Liver (tissue), 8 donors: ENCODE measurements at regions not wholly inside any gene's neighbourhood (a gene's known extent, or its start where the extent isn't known, plus 50 kb on each side); places are given as distances from the start of the nearest gene placed in this dataset.
A peak's percentile ranks its signal among the peaks of the same experiment; 100 is the strongest.

Experiments used
- DNase-seq: peaks from one replicate; pipeline ENCODE4 v3.0.0-alpha.2; 2017; ENCODE audit warnings: low spot score
- H3K27ac ChIP-seq, 2 donors: one replicate each; pipeline ENCODE4 v1.7.0; 2013; ENCODE audit warnings: inconsistent platforms in 2 of 2, low read length in 2 of 2, control low read depth in 1 of 2, low read depth in 1 of 2, mild to moderate bottlenecking in 1 of 2
- H3K27me3 ChIP-seq, 4 donors: one replicate each; pipeline versions ENCODE4 v1.6.1 to v1.7.0; 2013; ENCODE audit warnings: low read length in 3 of 4, inconsistent platforms in 1 of 4, mild to moderate bottlenecking in 1 of 4, moderate library complexity in 1 of 4; ENCODE audit not compliant: control insufficient read depth in 4 of 4, insufficient read depth in 4 of 4
- H3K36me3 ChIP-seq, 4 donors: one replicate each; pipeline versions ENCODE4 v1.6.1 to v1.7.0; 2013; ENCODE audit warnings: low read length in 3 of 4, mild to moderate bottlenecking in 3 of 4, low read depth in 1 of 4, moderate library complexity in 1 of 4; ENCODE audit not compliant: control insufficient read depth in 4 of 4, insufficient read depth in 3 of 4
- H3K4me1 ChIP-seq, 4 donors: one replicate each; pipeline versions ENCODE4 v1.6.1 to v1.7.0; 2013; ENCODE audit warnings: low read length in 3 of 4, mild to moderate bottlenecking in 3 of 4, moderate library complexity in 1 of 4; ENCODE audit not compliant: control insufficient read depth in 4 of 4, insufficient read depth in 4 of 4
- H3K4me3 ChIP-seq, 3 donors: one replicate each; pipeline versions ENCODE4 v1.6.1 to v1.7.0; 2013; ENCODE audit warnings: low read length in 3 of 3, control low read depth in 1 of 3, low read depth in 1 of 3, mild to moderate bottlenecking in 1 of 3
- H3K9ac ChIP-seq, 2 donors: one replicate each; pipeline ENCODE4 v1.7.0; 2013; ENCODE audit warnings: low read length in 2 of 2, mild to moderate bottlenecking in 2 of 2, moderate library complexity in 2 of 2, control low read depth in 1 of 2, low read depth in 1 of 2
- H3K9me3 ChIP-seq, 4 donors: one replicate each; pipeline versions ENCODE4 v1.6.1 to v1.7.0; 2013; ENCODE audit warnings: low read length in 3 of 4; ENCODE audit not compliant: control insufficient read depth in 4 of 4
- FOXA1 ChIP-seq: IDR thresholded peaks from 2 replicates; pipeline ENCODE4 v1.6.1; 2016; ENCODE audit warnings: antibody characterized with exemption
- FOXA2 ChIP-seq: IDR thresholded peaks from 2 replicates; pipeline ENCODE4 v1.6.1; 2016; ENCODE audit warnings: antibody characterized with exemption
- GABPA ChIP-seq, 2 donors: IDR thresholded peaks in 1 of 2; conservative IDR thresholded peaks in 1 of 2; 2 replicates each; pipeline ENCODE4 v1.6.1; 2016; ENCODE audit warnings: antibody characterized with exemption in 2 of 2, mild to moderate bottlenecking in 1 of 2, moderate library complexity in 1 of 2
- HNF4A ChIP-seq, 2 donors: conservative IDR thresholded peaks; 2 replicates each; pipeline ENCODE4 v1.6.1; 2016; ENCODE audit warnings: antibody characterized with exemption in 2 of 2, mild to moderate bottlenecking in 2 of 2
- HNF4G ChIP-seq: IDR thresholded peaks from 2 replicates; pipeline ENCODE4 v1.6.1; 2016; ENCODE audit warnings: antibody characterized with exemption
- JUND ChIP-seq, 2 donors: IDR thresholded peaks; 2 replicates each; pipeline ENCODE4 v1.6.1; 2016; ENCODE audit warnings: antibody characterized with exemption in 2 of 2
- NR2F2 ChIP-seq: IDR thresholded peaks from 2 replicates; pipeline ENCODE4 v1.6.1; 2016; ENCODE audit warnings: antibody characterized with exemption
- RAD21 ChIP-seq, 2 donors: IDR thresholded peaks; 2 replicates each; pipeline ENCODE4 v1.6.1; 2016; ENCODE audit warnings: antibody characterized with exemption in 2 of 2, mild to moderate bottlenecking in 2 of 2
- RXRA ChIP-seq, 2 donors: IDR thresholded peaks; 2 replicates each; pipeline ENCODE4 v1.6.1; 2017 to 2018; ENCODE audit warnings: antibody characterized with exemption in 2 of 2, mild to moderate bottlenecking in 1 of 2
- SP1 ChIP-seq: IDR thresholded peaks from 2 replicates; pipeline ENCODE4 v1.6.1; 2018; ENCODE audit warnings: antibody characterized with exemption, mild to moderate bottlenecking
- TAF1 ChIP-seq: conservative IDR thresholded peaks from 2 replicates; pipeline ENCODE4 v1.6.1; 2016; ENCODE audit warnings: antibody characterized with exemption, mild to moderate bottlenecking
- YY1 ChIP-seq: IDR thresholded peaks from 2 replicates; pipeline ENCODE4 v1.6.1; 2016; ENCODE audit warnings: antibody characterized with exemption, mild to moderate bottlenecking
- WGBS: extraction: QIAGEN DNeasy Blood & Tissue Kit; methylation state at CpG from one replicate; pipeline ENCODE4 v1.1.7; 2013; 5-methylcytosine and 5-hydroxymethylcytosine counted together
- TF ChIP-seq, protein P1 (sequence below): fragments of 150-350 bp; IDR thresholded peaks from 2 replicates; pipeline ENCODE4 v1.5.1; 2017; ENCODE audit warnings: improper control_type of control experiment, low read depth, low read length; ENCODE audit not compliant: missing input control
- TF ChIP-seq, protein P2 (sequence below): IDR thresholded peaks from 2 replicates; pipeline ENCODE4 v1.6.1; 2016; ENCODE audit warnings: antibody characterized with exemption
- TF ChIP-seq, protein P3 (sequence below): IDR thresholded peaks from 2 replicates; pipeline ENCODE4 v1.6.1; 2016; ENCODE audit warnings: antibody characterized with exemption
- TF ChIP-seq, protein P4 (sequence below): IDR thresholded peaks from 2 replicates; pipeline ENCODE4 v1.6.1; 2016; ENCODE audit warnings: antibody characterized with exemption, mild to moderate bottlenecking
- TF ChIP-seq, protein P5 (sequence below): IDR thresholded peaks from 2 replicates; pipeline ENCODE4 v1.6.1; 2016; ENCODE audit warnings: antibody characterized with exemption
- donor health status: healthy.
- donor health status: healthy.
- donor health status: healthy.
- donor health status: healthy.
- donor health status: healthy.

DNA sequence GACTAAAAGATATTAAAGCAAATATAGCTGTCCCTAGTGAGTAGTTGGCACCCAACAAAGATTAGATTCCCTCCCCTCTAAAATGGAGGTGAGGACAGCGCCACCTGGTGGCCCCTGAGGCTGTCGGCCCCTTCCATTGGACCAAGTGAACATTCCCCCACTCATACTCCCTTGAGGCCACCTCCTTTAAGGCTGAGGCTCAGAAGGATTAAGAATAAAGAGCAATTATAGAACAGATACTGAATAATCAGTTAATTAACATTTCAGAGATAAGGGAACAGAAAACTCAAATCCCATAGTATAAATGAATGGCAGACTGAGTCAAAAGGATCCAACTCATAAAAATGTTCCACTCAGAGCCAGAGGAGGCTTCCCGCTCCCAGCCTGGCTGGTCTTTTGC is 130.4 kb upstream of the GHITM start:
- DNase-seq, result peak; percentile 47
- no peaks in the 10 kb centered on the region for H3K36me3 ChIP-seq
- no peak overlapping the region for H3K4me3 ChIP-seq
- H3K27ac ChIP-seq, result no peak overlapping the region
- no peak overlapping the region for H3K9ac ChIP-seq
- TF ChIP-seq RAD21 (IDR thresholded peaks at IDR 0.05), result peak; percentile 45 to 68
- no peak for TF ChIP-seq FOXA2
- TF ChIP-seq, protein P1, sequence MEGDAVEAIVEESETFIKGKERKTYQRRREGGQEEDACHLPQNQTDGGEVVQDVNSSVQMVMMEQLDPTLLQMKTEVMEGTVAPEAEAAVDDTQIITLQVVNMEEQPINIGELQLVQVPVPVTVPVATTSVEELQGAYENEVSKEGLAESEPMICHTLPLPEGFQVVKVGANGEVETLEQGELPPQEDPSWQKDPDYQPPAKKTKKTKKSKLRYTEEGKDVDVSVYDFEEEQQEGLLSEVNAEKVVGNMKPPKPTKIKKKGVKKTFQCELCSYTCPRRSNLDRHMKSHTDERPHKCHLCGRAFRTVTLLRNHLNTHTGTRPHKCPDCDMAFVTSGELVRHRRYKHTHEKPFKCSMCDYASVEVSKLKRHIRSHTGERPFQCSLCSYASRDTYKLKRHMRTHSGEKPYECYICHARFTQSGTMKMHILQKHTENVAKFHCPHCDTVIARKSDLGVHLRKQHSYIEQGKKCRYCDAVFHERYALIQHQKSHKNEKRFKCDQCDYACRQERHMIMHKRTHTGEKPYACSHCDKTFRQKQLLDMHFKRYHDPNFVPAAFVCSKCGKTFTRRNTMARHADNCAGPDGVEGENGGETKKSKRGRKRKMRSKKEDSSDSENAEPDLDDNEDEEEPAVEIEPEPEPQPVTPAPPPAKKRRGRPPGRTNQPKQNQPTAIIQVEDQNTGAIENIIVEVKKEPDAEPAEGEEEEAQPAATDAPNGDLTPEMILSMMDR, result peak; percentile 53
- TF ChIP-seq NR2F2, result no peak
- H3K27me3 ChIP-seq, result no peaks in the 10 kb centered on the region
- 37% methylated on average over 3 of the region's 3 CpGs for WGBS
- H3K9me3 ChIP-seq, result no peaks in the 10 kb centered on the region
- H3K4me1 ChIP-seq, result no peaks in the 10 kb centered on the region

DNA sequence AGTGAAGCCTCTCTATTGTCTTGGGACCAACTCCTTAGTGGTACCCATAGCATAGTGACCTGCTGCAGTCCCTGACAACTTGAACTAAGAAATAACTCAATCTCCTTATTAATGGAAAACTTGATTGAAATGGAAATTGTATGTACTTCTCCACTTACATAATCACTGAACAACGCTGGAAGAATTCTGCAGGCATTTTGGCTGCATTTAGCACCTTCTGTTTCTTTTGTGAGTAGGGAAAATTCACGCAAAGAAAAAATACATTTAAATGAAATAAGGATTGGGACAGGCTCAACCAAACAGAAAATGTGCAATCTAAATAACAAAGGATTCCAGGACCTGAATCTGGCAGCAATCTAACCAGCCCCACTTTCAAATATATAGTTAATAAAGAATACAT is 126.9 kb upstream of the GHITM start:
- no peaks in the 10 kb centered on the region for H3K4me1 ChIP-seq
- no peak overlapping the region for H3K4me3 ChIP-seq
- no peaks in the 10 kb centered on the region for H3K9me3 ChIP-seq
- WGBS, result 76% methylated on average over 2 of the region's 2 CpGs
- DNase-seq, result no peak
- H3K27me3 ChIP-seq, result peaks cover 0 to 4% (median 1%) of the 10 kb centered on the region in 4 donors
- TF ChIP-seq, protein P2, sequence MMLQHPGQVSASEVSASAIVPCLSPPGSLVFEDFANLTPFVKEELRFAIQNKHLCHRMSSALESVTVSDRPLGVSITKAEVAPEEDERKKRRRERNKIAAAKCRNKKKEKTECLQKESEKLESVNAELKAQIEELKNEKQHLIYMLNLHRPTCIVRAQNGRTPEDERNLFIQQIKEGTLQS, result no peak
- TF ChIP-seq FOXA1, result no peak
- TF ChIP-seq JUND (IDR thresholded peaks at IDR 0.05), result no peak
- no peak for TF ChIP-seq YY1
- no peak for TF ChIP-seq RXRA (IDR thresholded peaks at IDR 0.05)
- TF ChIP-seq FOXA2, result no peak
- no peak for TF ChIP-seq GABPA (IDR thresholded peaks at IDR 0.05 in 1 of 2, conservative IDR thresholded peaks at IDR 0.05 in 1 of 2)
- TF ChIP-seq, protein P1, result no peak
- TF ChIP-seq, protein P3, sequence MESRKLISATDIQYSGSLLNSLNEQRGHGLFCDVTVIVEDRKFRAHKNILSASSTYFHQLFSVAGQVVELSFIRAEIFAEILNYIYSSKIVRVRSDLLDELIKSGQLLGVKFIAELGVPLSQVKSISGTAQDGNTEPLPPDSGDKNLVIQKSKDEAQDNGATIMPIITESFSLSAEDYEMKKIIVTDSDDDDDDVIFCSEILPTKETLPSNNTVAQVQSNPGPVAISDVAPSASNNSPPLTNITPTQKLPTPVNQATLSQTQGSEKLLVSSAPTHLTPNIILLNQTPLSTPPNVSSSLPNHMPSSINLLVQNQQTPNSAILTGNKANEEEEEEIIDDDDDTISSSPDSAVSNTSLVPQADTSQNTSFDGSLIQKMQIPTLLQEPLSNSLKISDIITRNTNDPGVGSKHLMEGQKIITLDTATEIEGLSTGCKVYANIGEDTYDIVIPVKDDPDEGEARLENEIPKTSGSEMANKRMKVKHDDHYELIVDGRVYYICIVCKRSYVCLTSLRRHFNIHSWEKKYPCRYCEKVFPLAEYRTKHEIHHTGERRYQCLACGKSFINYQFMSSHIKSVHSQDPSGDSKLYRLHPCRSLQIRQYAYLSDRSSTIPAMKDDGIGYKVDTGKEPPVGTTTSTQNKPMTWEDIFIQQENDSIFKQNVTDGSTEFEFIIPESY, result no peak
- no peak for TF ChIP-seq HNF4A (conservative IDR thresholded peaks at IDR 0.05)
- TF ChIP-seq, protein P4, sequence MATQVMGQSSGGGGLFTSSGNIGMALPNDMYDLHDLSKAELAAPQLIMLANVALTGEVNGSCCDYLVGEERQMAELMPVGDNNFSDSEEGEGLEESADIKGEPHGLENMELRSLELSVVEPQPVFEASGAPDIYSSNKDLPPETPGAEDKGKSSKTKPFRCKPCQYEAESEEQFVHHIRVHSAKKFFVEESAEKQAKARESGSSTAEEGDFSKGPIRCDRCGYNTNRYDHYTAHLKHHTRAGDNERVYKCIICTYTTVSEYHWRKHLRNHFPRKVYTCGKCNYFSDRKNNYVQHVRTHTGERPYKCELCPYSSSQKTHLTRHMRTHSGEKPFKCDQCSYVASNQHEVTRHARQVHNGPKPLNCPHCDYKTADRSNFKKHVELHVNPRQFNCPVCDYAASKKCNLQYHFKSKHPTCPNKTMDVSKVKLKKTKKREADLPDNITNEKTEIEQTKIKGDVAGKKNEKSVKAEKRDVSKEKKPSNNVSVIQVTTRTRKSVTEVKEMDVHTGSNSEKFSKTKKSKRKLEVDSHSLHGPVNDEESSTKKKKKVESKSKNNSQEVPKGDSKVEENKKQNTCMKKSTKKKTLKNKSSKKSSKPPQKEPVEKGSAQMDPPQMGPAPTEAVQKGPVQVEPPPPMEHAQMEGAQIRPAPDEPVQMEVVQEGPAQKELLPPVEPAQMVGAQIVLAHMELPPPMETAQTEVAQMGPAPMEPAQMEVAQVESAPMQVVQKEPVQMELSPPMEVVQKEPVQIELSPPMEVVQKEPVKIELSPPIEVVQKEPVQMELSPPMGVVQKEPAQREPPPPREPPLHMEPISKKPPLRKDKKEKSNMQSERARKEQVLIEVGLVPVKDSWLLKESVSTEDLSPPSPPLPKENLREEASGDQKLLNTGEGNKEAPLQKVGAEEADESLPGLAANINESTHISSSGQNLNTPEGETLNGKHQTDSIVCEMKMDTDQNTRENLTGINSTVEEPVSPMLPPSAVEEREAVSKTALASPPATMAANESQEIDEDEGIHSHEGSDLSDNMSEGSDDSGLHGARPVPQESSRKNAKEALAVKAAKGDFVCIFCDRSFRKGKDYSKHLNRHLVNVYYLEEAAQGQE, result no peak
- no peak for TF ChIP-seq RAD21 (IDR thresholded peaks at IDR 0.05)
- TF ChIP-seq TAF1, result no peak
- TF ChIP-seq, protein P5, sequence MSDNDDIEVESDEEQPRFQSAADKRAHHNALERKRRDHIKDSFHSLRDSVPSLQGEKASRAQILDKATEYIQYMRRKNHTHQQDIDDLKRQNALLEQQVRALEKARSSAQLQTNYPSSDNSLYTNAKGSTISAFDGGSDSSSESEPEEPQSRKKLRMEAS, result no peak
- no peak for TF ChIP-seq SP1
- no peak for TF ChIP-seq HNF4G
- H3K9ac ChIP-seq, result no peak overlapping the region
- no peak overlapping the region for H3K27ac ChIP-seq
- H3K36me3 ChIP-seq, result no peaks in the 10 kb centered on the region
